Stimulated activated CD8-positive, alpha-beta memory T cell treated with anti-CD3 and anti-CD28 coated beads, Interleukin-4, amount 100 ng/mL, for 48 hours (primary cell): ENCODE measurements at regions not wholly inside any gene's neighbourhood (a gene's known extent, or its start where the extent isn't known, plus 50 kb on each side); places are given as distances from the start of the nearest gene placed in this dataset.
"Not testable (repeated sequence)": the region's sequence is repeated elsewhere in the genome, so short reads cannot be mapped to it uniquely, and the experiment has no call there.

ENCODE experiments used
- DNase-seq: peaks from one replicate; pipeline ENCODE4 v3.0.0-alpha.2; 2020

DNA sequence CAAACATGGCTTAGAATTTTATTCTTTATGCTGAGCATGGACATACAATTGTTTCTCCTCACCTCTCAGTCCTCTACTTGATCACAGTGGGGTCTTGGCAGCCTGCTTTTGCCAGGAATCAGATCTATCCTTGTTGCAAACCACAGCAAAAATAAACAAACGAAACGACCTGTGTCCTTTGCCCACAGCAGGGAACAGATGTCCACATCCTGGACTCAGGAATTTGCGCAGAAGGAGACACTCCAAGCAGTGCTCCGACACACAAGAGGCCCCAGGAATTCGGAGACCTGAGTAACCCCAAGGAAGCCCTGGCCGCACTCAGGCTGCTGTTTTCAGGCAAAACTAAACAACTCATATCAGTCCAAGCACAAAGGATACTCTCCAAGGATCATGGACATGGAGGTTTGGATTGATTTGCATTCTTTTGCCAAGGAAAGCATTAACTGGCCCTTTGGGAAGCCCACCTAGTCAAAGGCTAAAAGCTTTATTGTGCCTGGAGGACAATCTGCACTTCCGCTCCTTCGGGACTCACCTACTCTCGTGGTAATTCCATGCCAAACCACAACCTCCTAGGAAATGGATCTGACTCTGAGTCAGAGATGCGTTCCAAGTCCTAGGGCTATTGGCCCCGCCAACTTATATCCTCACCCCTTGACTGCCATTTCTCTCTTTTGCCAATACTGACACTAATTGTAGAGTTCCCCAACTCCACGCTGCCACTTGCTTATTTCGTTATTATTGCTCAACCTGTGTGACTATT, 271.1 kb upstream of the CDH11 start:
- DNase-seq = no peak

DNA sequence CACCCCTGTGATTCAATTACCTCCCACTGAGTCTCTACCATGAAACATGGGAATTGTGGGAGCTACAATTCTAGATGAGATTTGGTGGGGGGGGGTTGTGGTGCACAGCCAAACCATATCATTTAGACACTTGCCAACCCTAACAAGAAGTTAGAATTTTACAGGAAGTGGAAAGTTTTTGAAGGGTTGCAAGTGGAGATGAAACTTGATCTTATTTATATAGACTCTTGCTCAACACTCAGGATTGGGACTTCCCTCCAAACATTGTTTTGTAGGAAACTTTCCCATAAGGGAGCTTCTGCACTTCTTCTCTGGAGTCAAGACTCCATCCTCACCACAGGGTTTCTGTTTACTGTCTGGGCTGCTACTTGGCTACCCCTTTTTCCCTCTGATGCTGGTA, 266.7 kb upstream of the CDH11 start:
- DNase-seq = no peak

DNA sequence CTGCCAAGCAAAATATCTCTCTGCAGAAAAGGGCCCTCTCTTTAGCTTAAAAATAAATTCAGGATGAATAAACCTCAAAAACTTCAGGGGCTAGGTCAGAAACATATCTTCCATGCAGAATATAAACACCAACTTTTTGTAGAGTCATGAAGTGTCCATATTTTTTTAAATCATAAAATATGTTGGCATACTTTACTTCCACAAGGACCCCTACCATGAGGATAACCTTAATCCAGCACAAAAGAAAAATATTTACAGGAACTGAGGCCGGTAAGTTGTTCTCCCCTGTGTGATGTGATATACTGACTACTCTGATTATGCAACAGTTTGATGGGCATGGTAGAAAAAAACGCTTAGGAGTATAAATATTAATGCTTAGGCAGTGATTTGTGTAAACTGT, 264.8 kb upstream of the CDH11 start:
- no peak for DNase-seq

DNA sequence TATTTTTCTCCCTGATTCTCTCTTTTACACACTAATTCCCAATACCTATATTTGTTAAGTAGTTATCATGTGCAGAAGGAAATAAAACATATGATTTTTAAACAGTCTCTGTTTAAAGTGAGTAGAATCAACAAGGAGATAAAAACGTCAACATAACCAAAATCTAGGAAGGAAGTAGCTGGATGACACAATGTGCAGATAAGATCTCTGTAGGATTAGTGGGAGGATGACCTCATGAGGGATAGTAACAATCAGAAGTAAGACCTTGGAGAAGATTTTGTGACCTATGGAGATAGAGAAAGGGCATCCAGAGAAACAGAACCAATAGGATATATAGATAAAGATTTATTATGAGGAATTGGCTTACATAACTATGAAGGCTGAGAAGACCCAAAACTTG, 262.6 kb upstream of the CDH11 start:
- no peak for DNase-seq

DNA sequence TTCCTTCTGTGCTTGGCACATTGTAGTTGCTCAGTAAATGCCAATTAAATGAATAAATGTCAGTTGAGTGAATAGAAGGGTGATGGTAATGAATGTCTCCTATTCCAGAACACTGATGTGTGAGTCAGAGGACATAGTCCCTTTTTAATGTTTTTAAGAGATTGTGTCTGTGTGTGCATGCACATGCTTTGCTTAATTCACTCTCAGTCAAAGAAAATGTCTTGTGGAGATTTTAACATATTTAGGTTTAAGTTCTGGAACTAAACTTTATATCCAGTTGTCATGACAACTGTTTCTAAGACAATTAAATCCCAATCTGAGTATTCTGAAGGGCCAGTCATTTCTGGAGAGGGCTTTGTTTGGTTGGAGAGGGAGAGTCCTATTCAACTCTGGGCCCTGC, 255.3 kb upstream of the CDH11 start:
- DNase-seq = no peak

DNA sequence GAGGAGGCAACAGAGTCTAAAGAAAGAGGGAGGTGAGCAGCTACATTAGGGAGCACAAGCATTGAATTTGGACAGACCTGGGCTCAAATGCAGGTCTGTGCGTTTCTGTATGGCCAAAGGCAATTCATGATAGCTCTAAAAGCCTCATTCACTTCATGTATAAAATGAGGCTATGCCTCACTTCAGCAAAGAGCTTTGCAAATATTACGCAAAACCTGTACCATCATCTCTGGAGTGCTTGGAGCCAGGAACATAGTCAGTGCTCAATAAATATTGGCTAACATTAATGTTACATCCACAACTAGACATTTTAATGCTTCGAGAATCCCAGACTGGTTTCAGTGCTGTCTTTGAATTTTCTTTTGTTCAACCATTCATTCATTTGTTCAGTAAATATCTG, 254.7 kb upstream of the CDH11 start:
- DNase-seq = no peak

DNA sequence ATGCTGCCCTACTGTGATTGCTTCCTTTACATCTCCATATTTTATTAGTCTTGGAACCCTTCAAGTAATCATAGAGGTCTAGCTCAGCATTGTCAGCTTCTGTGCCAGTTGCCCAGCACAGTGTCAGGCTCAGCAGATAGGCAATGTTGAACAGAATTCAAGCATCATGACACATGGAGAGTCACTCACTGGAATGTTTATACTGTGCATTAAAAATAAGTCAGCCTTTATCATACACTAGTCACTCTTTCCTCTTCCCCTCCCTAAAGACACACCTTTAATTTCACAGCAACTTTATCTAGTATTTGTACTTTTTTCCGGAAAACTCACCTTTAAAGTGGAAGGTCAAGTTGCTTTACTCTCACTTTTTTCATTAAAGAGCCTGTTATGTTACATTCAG, 253.8 kb upstream of the CDH11 start:
- DNase-seq = no peak

DNA sequence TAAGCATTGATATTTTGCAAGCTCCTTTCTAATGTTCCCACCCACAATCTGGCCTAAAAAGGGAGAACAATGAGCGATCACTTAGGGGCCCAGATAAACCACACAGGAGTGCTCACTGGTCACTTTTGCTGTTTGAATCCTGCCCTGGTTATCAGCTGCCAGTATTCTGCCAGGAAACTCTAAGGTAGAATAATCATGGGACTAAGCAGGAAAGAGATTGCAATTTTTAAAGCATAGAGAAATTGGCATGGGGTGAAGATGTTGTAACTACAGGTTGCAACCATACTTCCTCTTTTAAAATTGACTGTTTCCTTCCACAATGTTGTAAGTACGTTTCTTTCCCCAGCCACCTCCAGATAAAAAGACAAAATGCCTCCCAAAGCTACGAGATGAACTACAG, 251.2 kb upstream of the CDH11 start:
- DNase-seq = no peak

DNA sequence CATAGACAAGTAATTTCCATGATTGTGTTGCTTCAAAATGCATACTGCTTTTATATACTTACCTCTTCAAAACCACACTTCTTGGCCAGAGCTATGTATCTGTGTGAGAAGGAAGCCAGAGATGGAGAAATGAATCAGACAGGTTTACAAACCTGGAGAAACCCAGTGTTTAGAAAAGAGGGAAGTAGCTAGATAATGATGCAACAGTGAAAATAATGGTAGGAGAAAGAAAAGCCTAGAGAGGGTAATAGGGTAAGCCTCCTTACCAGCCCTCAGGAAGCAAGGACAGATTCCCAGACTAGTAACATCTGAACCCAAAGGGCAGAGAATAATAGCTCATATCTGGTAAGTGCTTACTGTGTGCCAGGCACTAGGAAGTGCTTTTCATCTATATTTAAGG, 250.3 kb upstream of the CDH11 start:
- DNase-seq = no peak

DNA sequence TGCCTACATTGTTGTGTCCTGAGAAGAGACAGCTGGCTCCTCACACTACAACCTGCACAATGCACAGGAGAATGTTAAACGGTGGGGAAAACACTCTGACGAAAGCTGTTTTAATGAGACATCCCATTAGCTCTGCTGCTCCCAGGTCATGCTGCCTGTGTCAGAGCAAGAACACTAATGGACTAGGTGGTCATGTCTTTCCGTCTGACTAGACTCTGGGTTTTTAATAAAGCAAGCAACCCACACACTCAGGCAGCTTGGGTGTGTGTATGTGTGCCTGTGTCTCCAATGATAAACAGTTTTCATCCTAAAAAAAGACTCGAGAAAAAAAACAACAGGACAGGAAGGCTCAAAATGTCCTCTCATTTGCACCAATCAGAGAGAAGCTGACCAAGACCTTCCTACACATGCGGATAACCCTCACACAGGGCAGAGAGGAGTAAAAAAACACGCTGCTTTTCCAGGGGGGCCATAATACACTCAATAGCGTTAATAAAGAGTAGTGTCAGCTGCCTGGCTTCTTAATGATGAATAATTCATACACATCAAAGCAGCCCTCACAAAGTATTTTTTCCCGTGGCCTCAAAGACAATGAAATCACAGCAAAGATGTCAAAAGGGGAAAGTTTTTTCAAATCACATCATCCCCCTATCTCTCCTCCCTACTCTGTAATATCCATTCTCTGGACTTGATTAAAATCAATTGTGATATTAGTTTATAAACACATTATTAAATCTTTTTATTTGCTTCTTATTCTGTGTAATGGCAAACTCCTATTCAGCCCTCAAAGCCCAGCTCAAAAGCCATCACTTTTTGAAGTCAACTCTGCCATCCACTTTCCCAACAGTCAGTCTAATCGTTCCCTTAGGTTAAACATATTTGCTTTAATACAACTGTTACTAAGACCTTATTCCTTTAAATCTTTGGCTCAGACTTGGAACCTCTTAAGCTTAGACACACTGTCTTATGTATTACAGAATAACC, 244.2 kb upstream of the CDH11 start:
- DNase-seq = no peak

DNA sequence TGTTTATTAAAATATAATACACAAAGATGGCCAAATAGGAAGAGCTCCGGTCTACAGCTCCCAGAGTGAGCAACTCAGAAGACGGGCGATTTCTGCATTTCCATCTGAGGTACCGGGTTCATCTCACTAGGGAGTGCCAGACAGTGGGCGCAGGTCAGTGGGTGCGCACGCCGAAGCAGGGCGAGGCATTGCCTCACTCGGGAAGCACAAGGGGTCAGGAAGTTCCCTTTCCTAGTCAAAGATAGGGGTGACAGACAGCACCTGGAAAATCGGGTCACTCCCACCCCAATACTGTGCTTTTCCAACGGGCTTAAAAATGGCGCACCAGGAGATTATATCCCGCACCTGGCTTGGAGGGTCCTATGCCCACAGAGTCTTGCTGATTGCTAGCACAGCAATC, 234.9 kb upstream of the CDH11 start:
- not testable (repeated sequence) for DNase-seq

DNA sequence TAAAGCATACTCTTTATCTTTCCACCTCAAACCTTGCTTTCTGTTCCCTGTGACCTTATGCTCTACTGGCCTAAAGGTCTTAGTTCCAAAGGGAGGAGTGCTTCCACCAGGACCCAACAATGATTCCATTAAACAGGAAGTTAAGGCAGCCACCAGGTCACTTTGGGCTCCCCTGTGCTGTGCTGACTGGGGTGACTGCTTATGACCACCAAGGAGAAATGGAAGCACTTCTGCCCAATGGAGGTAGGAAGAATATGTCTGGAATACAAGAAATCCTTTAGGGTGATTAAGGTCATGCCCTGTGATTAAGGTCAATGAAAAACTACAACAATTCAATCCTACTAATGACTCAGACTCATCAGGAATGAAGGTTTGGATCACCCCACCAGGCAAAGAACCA, 233.8 kb upstream of the CDH11 start:
- DNase-seq = no peak

DNA sequence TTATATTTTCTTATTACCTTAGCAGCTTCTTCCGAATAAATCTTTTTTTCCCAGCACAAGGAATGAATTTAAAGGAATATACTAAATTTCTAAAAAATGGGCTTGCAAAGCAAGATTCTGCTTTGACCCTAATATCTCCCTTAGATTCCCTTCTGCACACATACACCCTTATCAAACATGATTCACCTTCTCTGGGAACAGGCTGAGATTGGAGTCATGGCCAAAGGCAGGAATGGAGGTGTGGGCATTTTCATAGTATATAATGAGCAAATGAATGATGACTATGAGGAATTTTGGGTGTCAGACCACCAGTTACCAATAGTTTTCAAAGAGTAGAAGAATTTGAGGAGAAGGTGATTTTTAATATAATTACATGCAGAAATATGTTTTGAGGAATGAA, 231.3 kb upstream of the CDH11 start:
- no peak for DNase-seq

DNA sequence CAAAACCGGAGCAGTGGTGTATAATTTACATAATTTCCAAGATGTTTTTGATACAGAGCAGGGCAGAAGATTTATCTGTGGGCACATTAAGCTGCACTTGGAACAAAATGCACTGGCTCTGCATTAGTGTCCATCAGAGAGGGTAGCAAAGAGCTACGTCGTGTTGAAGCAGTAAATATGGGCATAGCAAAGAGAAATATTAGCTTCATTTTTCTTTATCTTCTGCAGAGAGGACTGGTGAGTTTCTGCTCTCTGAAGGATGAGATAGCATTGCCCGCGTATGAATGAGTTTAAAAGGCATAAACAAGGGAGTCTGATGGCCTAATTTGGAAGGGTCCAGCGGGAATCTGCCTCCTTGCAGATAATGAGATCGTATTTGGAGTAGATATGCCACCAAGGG, 227.8 kb upstream of the CDH11 start:
- DNase-seq = no peak

DNA sequence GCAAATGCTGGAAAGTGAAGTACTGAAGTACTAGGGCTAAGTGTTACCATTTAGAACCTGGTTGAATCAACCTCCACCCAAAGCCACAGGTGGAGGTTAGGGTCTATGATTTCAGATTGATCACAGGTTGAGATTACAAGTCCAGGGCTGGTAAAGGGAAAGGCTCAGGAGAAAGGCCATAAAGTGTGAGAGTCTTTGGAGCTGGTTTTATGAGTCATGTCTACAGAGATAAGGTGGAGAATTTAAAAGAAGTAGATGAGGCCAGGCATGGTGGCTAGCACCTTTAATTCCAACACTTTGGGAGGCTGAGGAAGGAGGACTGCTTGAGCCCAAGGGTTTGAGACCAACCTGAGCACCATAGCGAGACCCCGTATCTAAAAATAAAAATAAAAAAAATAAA, 221.7 kb upstream of the CDH11 start:
- DNase-seq = no peak

DNA sequence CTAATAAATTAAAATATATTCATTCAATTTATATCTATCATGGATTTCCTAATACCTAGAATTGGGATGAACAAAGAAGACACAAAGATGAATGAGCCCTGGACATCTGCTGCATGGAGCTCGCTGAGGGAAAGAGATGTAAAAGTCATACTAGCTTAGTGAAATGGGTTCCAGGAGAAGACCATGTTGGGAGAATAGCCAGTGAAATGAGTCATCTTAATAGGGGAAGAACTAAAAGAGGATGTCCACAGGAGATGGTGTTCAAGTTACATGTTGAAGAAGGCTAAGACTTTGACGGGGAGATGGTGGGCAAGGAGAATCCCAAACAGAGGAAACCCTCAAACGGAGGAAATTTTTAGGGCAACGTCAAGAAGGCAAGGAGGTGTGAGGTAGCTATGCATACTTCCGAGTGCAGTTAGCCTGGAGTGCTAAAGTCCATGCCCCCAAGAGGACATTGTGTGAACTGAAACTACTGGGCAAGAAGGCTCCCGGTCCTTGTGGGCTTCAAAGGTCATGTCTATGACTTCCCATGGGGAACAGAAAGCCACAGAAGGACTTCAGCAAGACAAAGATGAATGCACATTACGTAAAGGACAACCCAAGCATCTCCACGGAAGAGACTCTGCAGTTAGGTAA, 220.5 kb upstream of the CDH11 start:
- no peak for DNase-seq

DNA sequence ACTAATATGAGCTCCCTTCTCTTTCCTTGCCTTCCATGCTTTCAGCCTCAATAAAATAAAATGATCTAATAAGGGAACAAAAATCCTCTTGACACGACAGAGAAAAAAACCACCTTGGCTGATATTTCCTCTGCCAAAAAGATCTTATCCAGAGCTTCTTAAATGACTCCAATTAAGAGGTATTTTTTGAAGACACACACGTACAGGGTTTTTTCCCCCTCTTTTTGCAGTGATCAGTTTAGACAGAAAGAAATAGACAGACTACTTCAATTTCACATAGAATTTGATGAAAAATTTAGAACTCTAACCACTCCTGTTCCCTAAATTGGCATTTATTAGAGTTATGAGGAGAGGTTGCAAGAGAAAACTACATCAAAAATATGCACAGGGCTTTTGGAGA, 217.2 kb upstream of the CDH11 start:
- DNase-seq = no peak

DNA sequence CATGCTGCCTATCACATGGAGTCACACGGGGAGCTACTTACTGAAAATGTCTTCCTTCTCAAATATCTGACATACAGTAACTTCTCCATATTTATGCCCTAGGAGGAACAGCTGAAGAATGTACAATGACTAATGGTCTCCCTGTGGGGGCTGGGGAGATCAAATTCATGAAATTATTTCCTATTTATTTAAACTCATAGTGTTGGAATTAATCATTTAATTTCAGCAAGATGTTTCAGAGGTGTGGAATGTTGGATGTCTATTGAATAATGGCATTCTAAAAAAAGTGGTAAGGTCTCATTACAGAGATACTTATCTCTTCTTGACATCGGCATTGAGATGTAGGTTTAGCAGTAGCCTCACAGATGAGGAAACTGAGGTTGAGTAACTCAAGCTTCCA, 214.3 kb upstream of the CDH11 start:
- DNase-seq = no peak

DNA sequence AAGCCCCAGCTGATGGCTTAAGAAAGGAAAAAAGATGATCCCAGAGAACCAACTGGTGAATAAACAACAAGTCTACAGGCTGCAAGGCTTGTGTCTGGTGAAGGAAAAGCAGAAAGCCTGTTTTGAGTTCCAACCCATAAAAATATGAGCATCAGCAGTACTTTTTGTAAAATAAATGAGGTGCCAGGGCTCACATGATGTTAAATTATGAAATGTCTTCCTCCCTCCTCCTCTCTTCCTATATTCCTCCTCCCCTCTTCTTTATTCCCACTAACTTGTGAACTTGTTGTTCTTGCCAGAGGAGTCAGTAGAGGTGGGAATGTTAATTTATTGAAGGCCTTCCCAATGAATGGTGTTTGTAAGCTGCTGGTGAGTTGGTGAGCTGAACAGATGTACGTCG, 212.2 kb upstream of the CDH11 start:
- DNase-seq = no peak

DNA sequence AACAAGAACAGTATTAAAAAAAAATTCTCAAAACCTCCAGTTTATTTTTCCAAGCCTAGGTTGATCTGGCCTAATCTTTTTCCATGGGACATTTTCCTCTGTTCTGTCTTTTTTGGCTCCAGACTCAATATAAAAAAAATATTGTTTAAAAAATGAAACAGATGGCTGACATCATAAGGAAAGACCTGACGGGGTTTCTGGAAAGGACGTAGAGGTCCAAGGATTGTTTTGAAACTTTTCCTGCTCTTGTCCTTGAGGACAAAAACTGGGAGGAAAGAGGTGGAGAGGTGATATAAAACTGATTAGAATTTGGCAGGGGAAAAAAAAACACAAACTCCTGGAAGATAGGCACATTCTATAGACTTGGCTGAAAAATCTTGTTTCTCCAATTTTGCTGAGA, 211.4 kb upstream of the CDH11 start:
- no peak for DNase-seq

DNA sequence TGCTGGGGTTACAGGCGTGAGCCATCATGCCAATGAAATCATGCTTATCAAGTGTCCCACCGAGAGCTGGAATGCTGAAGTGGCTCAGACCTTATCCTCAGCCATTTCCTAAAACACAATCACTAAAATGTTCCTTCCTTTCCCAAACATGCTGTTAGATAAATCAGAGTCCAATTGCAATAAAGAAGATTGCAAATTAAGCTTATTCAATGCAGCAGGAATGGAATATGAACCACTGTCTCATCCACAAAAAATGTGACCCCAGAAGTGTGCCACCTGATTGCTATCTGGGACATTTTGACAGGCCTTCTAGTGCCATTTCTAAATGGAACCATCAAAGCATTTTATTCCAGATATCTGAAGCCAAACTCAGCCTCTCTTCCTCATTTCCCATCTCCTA, 205.5 kb upstream of the CDH11 start:
- DNase-seq = no peak

DNA sequence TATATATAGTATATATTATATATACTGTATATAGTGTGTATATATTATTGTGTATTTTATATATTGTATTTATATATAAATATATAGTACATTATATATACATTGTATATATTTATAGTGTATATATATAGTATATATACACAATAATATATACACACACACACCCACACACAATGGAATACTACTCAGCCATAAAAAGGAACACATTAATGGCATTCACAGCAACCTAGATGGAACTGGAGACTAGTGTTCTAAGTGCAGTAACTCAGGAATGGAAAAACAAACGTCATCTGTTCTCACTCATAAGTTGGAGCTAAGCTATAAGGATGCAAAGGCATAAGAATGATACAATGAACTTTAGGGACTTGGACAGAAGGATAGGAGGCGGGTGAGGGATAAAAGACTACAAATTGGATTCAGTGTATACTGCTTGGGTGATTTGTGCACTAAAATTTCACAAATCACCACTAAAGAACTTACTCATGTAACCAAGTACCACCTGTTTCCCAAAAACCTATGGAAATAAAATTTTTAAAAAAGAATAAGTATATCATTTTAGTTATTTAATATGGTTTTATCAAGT, 201.9 kb upstream of the CDH11 start:
- DNase-seq = no peak

DNA sequence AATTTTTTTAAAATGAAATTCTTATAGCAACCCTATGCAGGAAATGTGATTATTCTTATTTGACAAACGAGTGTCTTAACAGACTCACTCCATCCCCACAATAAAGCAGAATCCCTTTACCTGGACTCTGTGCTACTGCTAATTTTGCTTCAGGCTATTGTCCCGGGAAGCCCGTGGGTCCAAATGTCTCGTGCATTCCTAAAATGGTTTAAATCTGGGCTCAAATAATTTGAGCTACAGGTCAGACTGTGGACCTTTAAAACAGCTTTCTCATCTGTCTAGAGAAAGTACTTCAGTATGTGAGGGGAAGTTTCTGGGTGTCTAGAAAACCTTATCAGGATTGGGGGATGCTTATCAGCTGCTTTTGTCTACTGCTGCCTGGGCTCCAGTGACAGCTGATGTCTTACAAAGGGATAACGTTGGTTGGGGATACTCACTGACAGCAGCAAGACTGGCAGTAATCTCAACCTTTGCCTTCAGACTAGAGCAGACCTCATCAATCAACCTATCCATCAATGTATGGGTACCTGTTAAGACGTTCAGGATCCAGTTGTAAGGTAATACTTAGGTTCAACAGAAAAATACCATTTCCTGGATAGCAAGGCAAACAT, 197.9 kb upstream of the CDH11 start:
- no peak for DNase-seq
